ENCODE measurements at regions not wholly inside any gene's neighbourhood (a gene's known extent, or its start where the extent isn't known, plus 50 kb on each side); places are given as distances from the start of the nearest gene placed in this dataset.

GRCh38 chr3:182357928-182358327 lies 435.4 kb upstream of the ATP11B start:
- no peak for TF ChIP-seq CTCF (IDR thresholded peaks at IDR 0.05)
- TF ChIP-seq POLR2A (IDR thresholded peaks at IDR 0.05), result no peak

Data from body of pancreas (tissue), 4 donors.